K562 (cell line): ENCODE measurements at regions not wholly inside any gene's neighbourhood (a gene's known extent, or its start where the extent isn't known, plus 50 kb on each side); places are given as distances from the start of the nearest gene placed in this dataset.

Experiments
- CGGBP1 ChIP-seq: fragments of 250-450 bp; sonication (Bioruptor Pico); IDR thresholded peaks from 2 replicates; pipeline ENCODE4 v1.9.0; 2021; ENCODE audit warnings: mild to moderate bottlenecking
- FOXA1 ChIP-seq: fragments of 450-650 bp; IDR thresholded peaks from 2 replicates; pipeline ENCODE4 v1.6.1; 2016; ENCODE audit warnings: mild to moderate bottlenecking, borderline replicate concordance
- HDAC1 ChIP-seq, 2 experiments: fragments of 450-650 bp; IDR thresholded peaks; 2 replicates each; pipeline ENCODE4 v1.6.1; 2016 to 2017; ENCODE audit warnings: inconsistent platforms in 1 of 2, mild to moderate bottlenecking in 1 of 2, moderate library complexity in 1 of 2
- HMG20B ChIP-seq: fragments of 250-450 bp; sonication (Bioruptor Pico); IDR thresholded peaks from 2 replicates; pipeline ENCODE4 v1.5.0; 2021; ENCODE audit warnings: mild to moderate bottlenecking
- KAT7 ChIP-seq: sonication (generic); formaldehyde crosslinking; IDR thresholded peaks from 2 replicates; pipeline ENCODE4 v1.8.0; 2022; ENCODE audit warnings: missing genetic modification reagents, mild to moderate bottlenecking, borderline replicate concordance
- MAFF ChIP-seq: IDR thresholded peaks from 2 replicates; pipeline ENCODE4 v1.6.1; 2012; ENCODE audit warnings: low read length, improper control_type of control experiment
- MED1 ChIP-seq: sonication (generic); formaldehyde crosslinking; IDR thresholded peaks from 2 replicates; pipeline ENCODE4 v1.8.1; 2023; ENCODE audit warnings: missing genetic modification reagents, borderline replicate concordance
- PHB ChIP-seq: fragments of 250-450 bp; sonication (Bioruptor Pico); IDR thresholded peaks from 2 replicates; pipeline ENCODE4 v1.5.0; 2021
- TF ChIP-seq, protein P1 (sequence below): fragments of 450-650 bp; formaldehyde crosslinking; IDR thresholded peaks from 2 replicates; pipeline ENCODE4 v1.4.0; 2020; ENCODE audit warnings: mild to moderate bottlenecking
- TF ChIP-seq, protein P2 (sequence below), 3 experiments: IDR thresholded peaks in 2 of 3; conservative IDR thresholded peaks in 1 of 3; 2 replicates each; pipeline ENCODE4 v1.5.1; 2011 to 2012; ENCODE audit warnings: low read length in 3 of 3, mild to moderate bottlenecking in 3 of 3, control low read depth in 2 of 3, improper control_type of control experiment in 1 of 3, inconsistent platforms in 1 of 3, low read depth in 1 of 3, mixed read lengths in 1 of 3, moderate library complexity in 1 of 3; ENCODE audit not compliant: insufficient read depth in 2 of 3

DNA sequence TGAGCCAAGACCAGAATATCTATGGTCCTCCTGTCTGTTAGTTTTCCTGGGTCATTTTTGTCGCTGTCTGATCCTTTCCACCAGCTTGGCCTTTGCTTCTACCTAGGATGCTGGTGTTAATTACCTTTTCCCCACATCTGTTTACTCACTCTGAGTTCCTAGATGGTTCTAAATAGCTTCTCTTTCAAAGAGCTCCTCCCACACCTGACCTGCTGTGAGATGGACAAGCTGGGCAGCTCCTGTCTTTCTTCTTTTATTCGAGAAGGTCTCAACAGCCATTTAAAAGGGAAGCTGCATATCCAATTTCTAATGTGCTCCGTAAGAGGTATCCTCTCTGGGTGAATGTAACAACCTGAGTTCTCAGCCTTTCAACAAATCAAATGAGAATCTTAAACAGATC, 156.2 kb downstream of the HRH4 start:
- TF ChIP-seq MED1, result no peak
- no peak for TF ChIP-seq HMG20B (CRISPR knock-in tag)
- no peak for TF ChIP-seq PHB (CRISPR knock-in tag)
- no peak for TF ChIP-seq CGGBP1 (CRISPR knock-in tag)
- no peak for TF ChIP-seq KAT7 (CRISPR knock-in tag)
- TF ChIP-seq, protein P1, sequence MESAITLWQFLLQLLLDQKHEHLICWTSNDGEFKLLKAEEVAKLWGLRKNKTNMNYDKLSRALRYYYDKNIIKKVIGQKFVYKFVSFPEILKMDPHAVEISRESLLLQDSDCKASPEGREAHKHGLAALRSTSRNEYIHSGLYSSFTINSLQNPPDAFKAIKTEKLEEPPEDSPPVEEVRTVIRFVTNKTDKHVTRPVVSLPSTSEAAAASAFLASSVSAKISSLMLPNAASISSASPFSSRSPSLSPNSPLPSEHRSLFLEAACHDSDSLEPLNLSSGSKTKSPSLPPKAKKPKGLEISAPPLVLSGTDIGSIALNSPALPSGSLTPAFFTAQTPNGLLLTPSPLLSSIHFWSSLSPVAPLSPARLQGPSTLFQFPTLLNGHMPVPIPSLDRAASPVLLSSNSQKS (CRISPR knock-in tag), result no peak
- TF ChIP-seq, protein P2, sequence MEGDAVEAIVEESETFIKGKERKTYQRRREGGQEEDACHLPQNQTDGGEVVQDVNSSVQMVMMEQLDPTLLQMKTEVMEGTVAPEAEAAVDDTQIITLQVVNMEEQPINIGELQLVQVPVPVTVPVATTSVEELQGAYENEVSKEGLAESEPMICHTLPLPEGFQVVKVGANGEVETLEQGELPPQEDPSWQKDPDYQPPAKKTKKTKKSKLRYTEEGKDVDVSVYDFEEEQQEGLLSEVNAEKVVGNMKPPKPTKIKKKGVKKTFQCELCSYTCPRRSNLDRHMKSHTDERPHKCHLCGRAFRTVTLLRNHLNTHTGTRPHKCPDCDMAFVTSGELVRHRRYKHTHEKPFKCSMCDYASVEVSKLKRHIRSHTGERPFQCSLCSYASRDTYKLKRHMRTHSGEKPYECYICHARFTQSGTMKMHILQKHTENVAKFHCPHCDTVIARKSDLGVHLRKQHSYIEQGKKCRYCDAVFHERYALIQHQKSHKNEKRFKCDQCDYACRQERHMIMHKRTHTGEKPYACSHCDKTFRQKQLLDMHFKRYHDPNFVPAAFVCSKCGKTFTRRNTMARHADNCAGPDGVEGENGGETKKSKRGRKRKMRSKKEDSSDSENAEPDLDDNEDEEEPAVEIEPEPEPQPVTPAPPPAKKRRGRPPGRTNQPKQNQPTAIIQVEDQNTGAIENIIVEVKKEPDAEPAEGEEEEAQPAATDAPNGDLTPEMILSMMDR (IDR thresholded peaks at IDR 0.05 in 2 of 3, conservative IDR thresholded peaks at IDR 0.05 in 1 of 3; ENCODE audit: insufficient read depth in 2 of 3, low read depth in 1 of 3, low read length in 3 of 3), result no peak
- TF ChIP-seq MAFF, result no peak
- no peak for TF ChIP-seq HDAC1 (IDR thresholded peaks at IDR 0.05)
- no peak for TF ChIP-seq FOXA1
